ENCODE measurements at regions not wholly inside any gene's neighbourhood (a gene's known extent, or its start where the extent isn't known, plus 50 kb on each side); places are given as distances from the start of the nearest gene placed in this dataset.

- no peak for DNase-seq (ENCODE audit: low read depth)
Measured at GRCh38 chr3:82088749-82089148, 327.3 kb upstream of the GBE1 start.

- no peak for DNase-seq (ENCODE audit: low read depth)
Measured at GRCh38 chr3:82087958-82088357, 326.5 kb upstream of the GBE1 start.

GRCh38 chr3:82085851-82086475 lies 324.5 kb upstream of the GBE1 start:
- DNase-seq (ENCODE audit: low read depth): no peak

- DNase-seq (ENCODE audit: low read depth): no peak
Measured at GRCh38 chr3:82085356-82085755, 323.9 kb upstream of the GBE1 start.

- no peak for DNase-seq (ENCODE audit: low read depth)
Measured at GRCh38 chr3:82084824-82085223, 323.4 kb upstream of the GBE1 start.

- no peak for DNase-seq (ENCODE audit: low read depth)
Measured at GRCh38 chr3:82082796-82083195, 321.4 kb upstream of the GBE1 start.

- DNase-seq (ENCODE audit: low read depth): no peak
Measured at GRCh38 chr3:82081351-82081750, 319.9 kb upstream of the GBE1 start.

- no peak for DNase-seq (ENCODE audit: low read depth)
Measured at GRCh38 chr3:82080792-82081191, 319.3 kb upstream of the GBE1 start.

- no peak for DNase-seq (ENCODE audit: low read depth)
Measured at GRCh38 chr3:82080261-82080660, 318.8 kb upstream of the GBE1 start.

- DNase-seq (ENCODE audit: low read depth): no peak
Measured at GRCh38 chr3:82079335-82079890, 318.0 kb upstream of the GBE1 start.

GRCh38 chr3:82078246-82078645 lies 316.8 kb upstream of the GBE1 start:
- DNase-seq (ENCODE audit: low read depth): no peak

GRCh38 chr3:82067420-82067819 lies 306.0 kb upstream of the GBE1 start:
- no peak for DNase-seq (ENCODE audit: low read depth)

GRCh38 chr3:82058809-82059208 lies 297.4 kb upstream of the GBE1 start:
- no peak for DNase-seq (ENCODE audit: low read depth)

- DNase-seq (ENCODE audit: low read depth): no peak
Measured at GRCh38 chr3:82055792-82056191, 294.3 kb upstream of the GBE1 start.

GRCh38 chr3:82054849-82055248 lies 293.4 kb upstream of the GBE1 start:
- DNase-seq (ENCODE audit: low read depth): no peak

- no peak for DNase-seq (ENCODE audit: low read depth)
Measured at GRCh38 chr3:82053236-82053635, 291.8 kb upstream of the GBE1 start.

GRCh38 chr3:82050382-82050781 lies 288.9 kb upstream of the GBE1 start:
- no peak for DNase-seq (ENCODE audit: low read depth)

GRCh38 chr3:82048711-82049110 lies 287.3 kb upstream of the GBE1 start:
- no peak for DNase-seq (ENCODE audit: low read depth)

GRCh38 chr3:82044930-82045705 lies 283.7 kb upstream of the GBE1 start:
- no peak for DNase-seq (ENCODE audit: low read depth)

- DNase-seq (ENCODE audit: low read depth): no peak
Measured at GRCh38 chr3:82038556-82038955, 277.1 kb upstream of the GBE1 start.

GRCh38 chr3:82033186-82033585 lies 271.7 kb upstream of the GBE1 start:
- no peak for DNase-seq (ENCODE audit: low read depth)

- DNase-seq (ENCODE audit: low read depth): no peak
Measured at GRCh38 chr3:82031596-82031995, 270.2 kb upstream of the GBE1 start.

- no peak for DNase-seq (ENCODE audit: low read depth)
Measured at GRCh38 chr3:82030916-82031315, 269.5 kb upstream of the GBE1 start.

GRCh38 chr3:82022836-82023235 lies 261.4 kb upstream of the GBE1 start:
- no peak for DNase-seq (ENCODE audit: low read depth)

Measured in CMK (cell line).